ENCODE measurements at regions not wholly inside any gene's neighbourhood (a gene's known extent, or its start where the extent isn't known, plus 50 kb on each side); places are given as distances from the start of the nearest gene placed in this dataset.

DNA sequence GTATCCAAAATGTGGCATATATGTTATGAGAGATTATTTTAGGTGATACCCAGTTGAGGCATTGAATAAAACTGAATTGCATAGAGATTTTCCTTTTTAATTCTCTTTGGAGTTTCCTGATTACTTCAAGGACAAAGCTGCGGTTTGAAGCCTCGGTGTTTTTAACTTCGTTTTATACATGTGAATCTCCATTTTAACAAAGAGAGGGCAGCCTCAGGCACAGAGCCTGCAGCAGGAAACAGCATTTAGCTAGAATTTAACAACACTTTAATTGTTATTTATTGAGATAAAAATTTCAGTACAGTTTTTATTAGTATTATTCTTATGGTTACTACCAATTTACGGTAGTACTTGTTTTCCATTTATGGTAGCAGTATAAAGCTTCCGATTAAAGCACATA lies 114.0 kb downstream of the KIF4B start:
- H3K27ac Mint-ChIP-seq = no peak overlapping the region
- H3K4me3 Mint-ChIP-seq = no peak overlapping the region
- H3K36me3 Mint-ChIP-seq (ENCODE audit: low read depth) = no peaks in the 10 kb centered on the region
- H3K4me1 Mint-ChIP-seq (ENCODE audit: low read depth) = peaks cover 7% of the 10 kb centered on the region; the same call in 1 of the 2 replicates
- peaks cover 2% of the 10 kb centered on the region for H3K27me3 Mint-ChIP-seq (ENCODE audit: insufficient read depth)
- DNase-seq = no peak
- no peaks in the 10 kb centered on the region for H3K9me3 Mint-ChIP-seq
- TF ChIP-seq, protein P1, sequence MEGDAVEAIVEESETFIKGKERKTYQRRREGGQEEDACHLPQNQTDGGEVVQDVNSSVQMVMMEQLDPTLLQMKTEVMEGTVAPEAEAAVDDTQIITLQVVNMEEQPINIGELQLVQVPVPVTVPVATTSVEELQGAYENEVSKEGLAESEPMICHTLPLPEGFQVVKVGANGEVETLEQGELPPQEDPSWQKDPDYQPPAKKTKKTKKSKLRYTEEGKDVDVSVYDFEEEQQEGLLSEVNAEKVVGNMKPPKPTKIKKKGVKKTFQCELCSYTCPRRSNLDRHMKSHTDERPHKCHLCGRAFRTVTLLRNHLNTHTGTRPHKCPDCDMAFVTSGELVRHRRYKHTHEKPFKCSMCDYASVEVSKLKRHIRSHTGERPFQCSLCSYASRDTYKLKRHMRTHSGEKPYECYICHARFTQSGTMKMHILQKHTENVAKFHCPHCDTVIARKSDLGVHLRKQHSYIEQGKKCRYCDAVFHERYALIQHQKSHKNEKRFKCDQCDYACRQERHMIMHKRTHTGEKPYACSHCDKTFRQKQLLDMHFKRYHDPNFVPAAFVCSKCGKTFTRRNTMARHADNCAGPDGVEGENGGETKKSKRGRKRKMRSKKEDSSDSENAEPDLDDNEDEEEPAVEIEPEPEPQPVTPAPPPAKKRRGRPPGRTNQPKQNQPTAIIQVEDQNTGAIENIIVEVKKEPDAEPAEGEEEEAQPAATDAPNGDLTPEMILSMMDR (IDR thresholded peaks at IDR 0.05) = no peak

DNA sequence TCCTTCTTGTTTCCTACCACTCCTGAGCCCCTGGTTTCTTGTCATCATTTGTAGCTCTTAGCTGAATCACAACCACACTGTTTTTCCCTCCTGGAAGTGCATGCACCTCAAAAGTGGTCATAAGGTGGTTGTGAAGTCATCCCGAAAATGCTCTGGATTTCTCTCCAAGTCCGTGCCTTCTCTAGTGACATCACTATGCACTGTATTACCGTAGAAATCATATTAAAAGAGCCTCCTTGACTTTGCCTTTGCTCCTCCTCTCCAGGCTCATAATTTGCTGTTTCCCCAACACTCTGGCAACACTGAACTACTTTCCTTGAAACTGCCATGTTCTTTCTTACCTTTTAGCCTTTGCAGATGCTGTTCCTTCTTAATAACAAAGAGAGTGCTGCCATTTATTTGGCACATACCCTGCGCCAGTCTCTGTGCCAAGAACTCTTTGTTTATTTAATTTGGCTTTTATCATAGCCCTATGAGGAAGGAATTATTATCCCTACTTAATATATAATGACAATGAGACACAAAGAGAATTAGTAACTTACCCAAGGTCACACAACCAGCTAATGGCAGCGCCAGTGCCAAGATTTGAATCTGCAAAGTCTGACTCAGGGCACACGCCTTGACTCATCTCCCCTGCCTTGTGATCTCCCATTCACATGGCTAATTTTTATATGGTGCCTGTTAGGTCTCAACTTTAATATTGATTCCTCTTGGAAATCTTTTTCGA lies 115.4 kb downstream of the KIF4B start:
- no peaks in the 10 kb centered on the region for H3K36me3 Mint-ChIP-seq (ENCODE audit: low read depth)
- TF ChIP-seq, protein P1 (IDR thresholded peaks at IDR 0.05) = no peak
- peaks cover 2% of the 10 kb centered on the region for H3K27me3 Mint-ChIP-seq (ENCODE audit: insufficient read depth)
- H3K4me1 Mint-ChIP-seq (ENCODE audit: low read depth) = peaks cover 7% of the 10 kb centered on the region; the same call in 1 of the 2 replicates
- H3K27ac Mint-ChIP-seq = no peak overlapping the region
- no peak overlapping the region for H3K4me3 Mint-ChIP-seq
- DNase-seq = no peak
- no peaks in the 10 kb centered on the region for H3K9me3 Mint-ChIP-seq

DNA sequence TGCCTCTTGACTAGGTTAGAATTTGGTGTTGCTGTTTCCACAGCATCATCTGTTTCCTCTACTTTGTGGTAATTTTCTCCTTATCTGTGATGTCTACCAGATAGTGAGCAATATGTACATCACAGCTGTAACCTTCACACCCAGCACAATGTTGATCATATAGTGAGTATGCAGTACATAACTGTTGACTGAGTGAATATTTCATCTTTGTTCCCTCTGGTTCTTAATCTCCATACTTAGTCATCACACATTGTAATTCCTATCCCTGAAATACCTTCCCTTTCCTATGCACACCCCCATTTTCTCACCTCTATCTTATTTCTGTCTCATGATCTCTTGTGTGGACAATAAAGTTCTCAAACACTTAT lies 115.9 kb downstream of the KIF4B start:
- Mint-ChIP-seq H3K27ac (no peak overlapping the region), H3K4me3 (no peak overlapping the region), H3K4me1 (ENCODE audit: low read depth) (peaks cover 7% of the 10 kb centered on the region; the same call in 1 of the 2 replicates), H3K27me3 (ENCODE audit: insufficient read depth) (peaks cover 2% of the 10 kb centered on the region; the same call in 1 of the 2 replicates), H3K36me3 (ENCODE audit: low read depth) (no peaks in the 10 kb centered on the region), H3K9me3 (no peaks in the 10 kb centered on the region)
- no peak for DNase-seq
- TF ChIP-seq, protein P1 (IDR thresholded peaks at IDR 0.05) = no peak

DNA sequence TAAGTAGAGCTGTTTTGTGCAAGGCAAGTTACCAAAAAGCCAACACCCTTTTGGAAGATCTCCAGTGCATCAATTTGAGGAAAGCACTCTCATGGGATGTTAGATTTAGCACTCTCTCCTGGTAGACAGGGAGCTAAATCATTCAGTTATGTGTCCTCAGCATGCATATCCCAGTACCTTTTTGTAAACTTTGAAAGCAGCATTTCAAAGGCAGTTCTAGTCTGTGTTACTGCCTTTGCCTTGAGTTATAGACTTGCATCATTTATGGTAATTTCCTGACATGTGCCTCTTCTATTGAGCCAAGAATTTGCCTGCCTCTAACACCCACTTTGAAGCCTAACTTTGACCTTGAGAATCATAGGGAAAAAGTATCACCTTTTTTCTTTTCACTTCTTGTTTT lies 120.6 kb downstream of the KIF4B start:
- no peaks in the 10 kb centered on the region for H3K36me3 Mint-ChIP-seq (ENCODE audit: low read depth)
- no peak overlapping the region for H3K4me3 Mint-ChIP-seq
- H3K27ac Mint-ChIP-seq = no peak overlapping the region
- peaks cover 3% of the 10 kb centered on the region for H3K27me3 Mint-ChIP-seq (ENCODE audit: insufficient read depth)
- TF ChIP-seq, protein P1 (IDR thresholded peaks at IDR 0.05) = no peak
- peaks cover 6% of the 10 kb centered on the region; the same call in 1 of the 2 replicates for H3K4me1 Mint-ChIP-seq (ENCODE audit: low read depth)
- DNase-seq = no peak
- H3K9me3 Mint-ChIP-seq = no peaks in the 10 kb centered on the region

DNA sequence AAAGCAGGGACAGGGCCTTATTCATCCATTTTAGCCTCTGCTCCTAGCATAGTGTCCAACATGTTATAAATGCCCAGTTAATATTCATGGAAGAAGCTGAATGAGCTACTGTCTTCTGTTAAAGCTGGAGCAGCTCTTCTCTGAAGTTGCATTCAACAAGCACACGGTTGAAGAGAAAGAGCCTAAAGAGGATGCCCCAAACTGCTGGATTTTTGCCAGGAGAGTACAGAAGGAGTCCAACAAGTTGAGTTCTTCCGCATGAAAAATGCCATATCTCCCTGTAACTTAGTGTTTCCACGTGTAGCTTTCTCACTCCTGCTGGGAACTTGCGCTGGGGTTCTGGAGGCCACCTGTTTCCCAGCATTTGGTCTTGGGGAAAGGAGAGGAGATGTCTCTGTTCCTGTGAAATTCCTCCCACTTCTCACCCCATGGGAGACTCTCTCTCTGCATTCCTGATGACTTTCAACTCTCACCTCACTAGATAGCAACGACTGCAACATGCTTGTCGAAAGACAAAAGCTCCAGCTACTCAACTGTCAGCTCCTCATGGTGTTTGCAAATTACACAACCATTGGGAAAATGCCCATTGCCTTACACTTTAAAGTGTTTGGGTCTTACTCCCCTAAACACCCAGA lies 122.8 kb downstream of the KIF4B start:
- H3K4me1 Mint-ChIP-seq (ENCODE audit: low read depth) = peaks cover 7% of the 10 kb centered on the region; the same call in 1 of the 2 replicates
- H3K9me3 Mint-ChIP-seq = no peaks in the 10 kb centered on the region
- DNase-seq = no peak
- no peak overlapping the region for H3K27ac Mint-ChIP-seq
- H3K4me3 Mint-ChIP-seq = no peak overlapping the region
- peaks cover 3% of the 10 kb centered on the region for H3K27me3 Mint-ChIP-seq (ENCODE audit: insufficient read depth)
- H3K36me3 Mint-ChIP-seq (ENCODE audit: low read depth) = no peaks in the 10 kb centered on the region
- TF ChIP-seq, protein P1 (IDR thresholded peaks at IDR 0.05) = no peak
